ENCODE measurements at regions not wholly inside any gene's neighbourhood (a gene's known extent, or its start where the extent isn't known, plus 50 kb on each side); places are given as distances from the start of the nearest gene placed in this dataset.

DNA sequence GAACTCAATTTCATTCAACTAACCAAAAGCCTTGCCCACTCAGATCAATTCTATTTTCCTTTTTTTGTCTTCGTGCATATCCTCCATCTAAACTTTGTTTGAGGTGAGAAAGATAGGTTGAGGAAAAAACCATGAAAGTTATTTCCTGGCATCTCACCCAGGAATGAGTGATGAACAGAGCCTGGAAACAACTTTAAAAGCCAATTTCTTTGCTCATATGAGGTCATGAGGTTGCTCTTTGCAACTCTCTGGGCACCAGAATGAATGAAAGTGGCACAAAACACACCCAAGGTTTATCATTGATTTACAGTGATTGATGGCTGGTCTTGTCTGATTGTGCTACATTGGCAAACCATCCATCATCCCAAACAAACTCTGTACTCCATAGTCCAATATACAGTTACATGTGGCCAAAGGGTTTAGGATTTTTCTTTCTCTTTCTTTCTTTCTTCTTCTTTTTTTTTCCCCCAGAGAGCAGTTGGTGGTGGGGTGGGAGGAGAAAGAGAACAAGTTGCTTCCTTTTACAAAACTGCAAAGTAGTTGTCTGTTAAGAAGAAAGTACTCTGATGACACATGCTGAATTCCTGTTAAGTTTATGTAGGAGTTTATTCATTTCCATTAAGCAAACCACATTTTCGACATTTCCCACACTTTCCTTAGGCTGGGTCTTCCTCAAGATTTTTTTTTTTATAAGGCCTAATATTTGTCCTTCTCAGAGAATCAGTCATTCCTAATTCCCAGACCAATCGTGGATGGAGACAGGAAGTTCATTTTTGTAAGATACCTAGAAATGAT, 575.9 kb upstream of the ZEB2 start:
- no peak for DNase-seq (ENCODE audit: extremely low read depth, low read depth, low spot score)

DNA sequence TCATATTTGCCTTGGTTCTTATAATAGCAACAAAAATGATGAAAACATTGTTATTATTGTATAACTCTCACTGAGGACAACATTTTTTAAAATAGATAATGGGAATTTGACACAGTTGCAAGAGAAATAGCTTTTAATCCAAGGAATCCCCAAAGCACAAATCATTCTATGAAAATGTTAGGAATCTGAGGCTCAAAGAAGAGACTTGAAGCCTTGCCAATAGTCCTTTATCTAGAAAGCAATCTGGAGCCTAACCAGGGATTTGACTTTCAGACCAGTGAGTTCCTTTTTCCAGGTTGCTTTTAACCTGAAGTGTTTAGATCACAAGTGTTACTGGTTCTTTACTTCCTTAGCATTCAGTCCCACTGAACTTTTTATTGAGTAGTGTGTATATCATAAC, 574.5 kb upstream of the ZEB2 start:
- DNase-seq (ENCODE audit: extremely low read depth, low read depth, low spot score): no peak

DNA sequence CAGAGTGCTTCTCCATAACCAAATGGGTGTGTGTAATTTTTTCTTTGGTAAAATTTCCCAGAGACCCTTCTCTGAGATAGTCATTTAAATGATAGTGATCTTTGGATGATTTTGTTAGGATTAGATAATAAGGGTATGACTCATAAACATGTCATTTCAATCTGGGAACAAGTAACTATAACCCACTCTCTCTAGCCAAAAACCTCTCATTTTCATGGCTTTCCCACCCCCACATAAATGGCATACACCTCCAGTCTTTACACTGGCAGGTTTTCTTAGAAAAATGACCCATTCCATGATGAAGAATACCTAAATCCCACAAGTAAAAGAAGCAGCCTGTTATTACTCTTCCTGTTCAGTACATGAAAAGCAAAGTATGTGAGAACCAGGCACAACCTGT, 572.0 kb upstream of the ZEB2 start:
- DNase-seq (ENCODE audit: extremely low read depth, low read depth, low spot score): no peak

DNA sequence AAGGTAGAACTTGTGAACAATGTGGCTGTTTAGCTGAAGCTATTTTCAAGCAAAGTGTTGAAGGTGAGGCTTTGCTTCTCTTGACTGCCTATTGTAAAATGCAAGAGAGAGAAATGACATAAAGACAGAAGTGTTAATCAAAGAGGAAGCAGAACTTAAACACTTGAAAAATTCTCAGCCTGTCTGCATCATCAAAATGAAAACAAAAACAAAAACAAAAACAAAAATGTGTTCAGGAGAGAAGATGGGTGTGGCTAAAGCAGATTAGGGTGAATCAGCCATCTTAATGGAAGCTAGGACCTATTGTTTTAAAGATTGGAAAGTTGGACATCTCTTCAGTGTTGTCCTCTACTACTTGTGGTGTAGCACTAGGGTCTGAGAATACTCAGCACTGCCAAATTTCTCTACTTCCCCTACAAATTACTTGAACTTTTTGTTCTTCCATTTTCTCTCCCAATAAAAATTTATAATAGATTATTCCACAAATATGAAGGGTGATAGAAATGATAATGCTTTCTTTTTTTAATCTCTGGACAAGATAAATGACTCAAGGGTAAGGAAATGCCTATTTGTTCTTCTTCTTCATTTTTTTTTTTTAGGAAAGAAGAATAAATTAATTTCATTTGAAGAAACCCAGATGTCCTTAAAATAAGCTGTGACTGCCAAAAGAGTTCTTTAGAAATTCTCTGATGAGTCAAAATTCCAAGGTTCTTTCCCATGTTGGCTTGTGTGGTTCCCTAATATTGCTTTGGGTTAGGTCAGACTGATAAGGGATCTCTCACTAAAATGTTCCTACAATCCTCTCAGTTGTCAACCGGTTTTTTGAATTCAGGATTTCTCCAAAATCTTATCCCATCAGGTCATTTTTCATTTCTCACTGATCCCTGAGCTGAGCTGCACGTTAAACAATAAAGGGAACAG, 571.2 kb upstream of the ZEB2 start:
- DNase-seq (ENCODE audit: extremely low read depth, low read depth, low spot score): no peak

DNA sequence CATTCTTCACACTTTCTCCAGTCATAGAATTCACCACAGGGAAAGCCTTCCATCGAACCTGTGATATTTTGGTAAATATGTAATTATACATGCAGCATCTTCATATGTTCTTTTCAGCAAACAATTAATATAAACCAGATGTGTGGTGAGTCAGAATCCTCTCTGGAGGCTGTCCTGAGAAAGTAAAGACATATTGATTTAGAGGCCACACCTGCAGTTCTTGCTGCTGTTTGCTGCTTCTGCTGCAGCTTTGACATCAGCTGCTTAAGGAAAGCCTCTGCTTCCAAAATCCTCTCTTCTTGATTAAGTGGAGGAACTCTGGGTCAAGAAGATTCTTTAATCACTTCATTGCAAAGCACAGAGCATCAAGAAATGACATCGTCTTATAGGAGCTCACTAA, 568.8 kb upstream of the ZEB2 start:
- DNase-seq (ENCODE audit: extremely low read depth, low read depth, low spot score): no peak

DNA sequence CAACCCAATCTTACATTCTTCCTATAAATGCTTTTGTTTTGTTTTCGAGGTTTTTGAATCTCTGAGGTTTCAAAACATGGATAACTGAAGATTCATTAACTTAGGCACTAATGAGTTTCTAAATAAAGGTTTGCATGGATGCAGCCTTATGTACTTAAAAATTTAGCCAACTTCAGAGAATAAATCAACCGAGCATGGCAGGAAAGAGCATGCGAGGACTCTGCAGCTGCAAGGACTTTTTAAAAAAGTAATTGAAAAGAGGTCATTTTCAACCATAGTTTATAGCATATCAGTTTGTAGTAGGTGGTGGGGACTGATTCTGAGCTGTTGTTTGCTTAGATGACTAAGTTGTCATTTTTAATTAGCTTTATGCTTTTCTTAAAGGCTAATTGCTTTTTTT, 567.0 kb upstream of the ZEB2 start:
- DNase-seq (ENCODE audit: extremely low read depth, low read depth, low spot score): no peak

DNA sequence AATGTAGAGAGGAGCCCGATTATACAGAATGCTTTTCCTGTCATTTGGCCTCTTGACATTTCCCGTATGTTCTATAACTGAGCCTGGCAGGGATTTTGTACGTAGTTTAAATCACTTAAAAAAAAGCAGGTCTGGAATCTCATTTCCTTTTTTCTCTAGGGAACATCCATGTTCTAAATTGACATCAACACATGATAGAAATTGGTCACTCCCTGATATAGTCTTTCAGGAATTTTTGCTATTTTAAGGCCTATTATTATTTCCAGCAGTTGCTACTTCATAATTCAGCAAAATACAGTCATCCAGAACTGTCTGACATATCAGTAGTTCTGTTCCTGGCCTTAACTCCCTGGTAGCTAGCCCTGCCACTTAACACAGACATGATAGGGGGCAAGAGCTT, 565.7 kb upstream of the ZEB2 start:
- no peak for DNase-seq (ENCODE audit: extremely low read depth, low read depth, low spot score)

DNA sequence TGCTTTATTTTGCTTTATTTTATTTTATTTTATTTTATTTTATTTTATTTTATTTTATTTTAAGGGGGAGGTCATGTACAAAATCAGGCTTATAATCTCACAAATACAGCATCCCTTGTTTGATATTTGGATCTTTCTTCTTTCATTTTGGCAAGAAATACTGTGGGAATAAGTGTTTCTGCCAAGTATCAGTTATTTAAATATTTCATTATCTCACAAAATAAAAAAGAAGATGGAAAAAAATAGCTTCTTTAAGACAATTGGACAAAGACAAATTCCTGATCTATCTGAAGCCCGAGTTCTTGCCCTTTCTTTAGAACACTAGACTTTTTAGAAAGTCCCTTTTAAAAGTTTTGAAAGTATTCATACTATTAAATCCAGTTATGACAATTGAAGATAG, 560.5 kb upstream of the ZEB2 start:
- no peak for DNase-seq (ENCODE audit: extremely low read depth, low read depth, low spot score)

DNA sequence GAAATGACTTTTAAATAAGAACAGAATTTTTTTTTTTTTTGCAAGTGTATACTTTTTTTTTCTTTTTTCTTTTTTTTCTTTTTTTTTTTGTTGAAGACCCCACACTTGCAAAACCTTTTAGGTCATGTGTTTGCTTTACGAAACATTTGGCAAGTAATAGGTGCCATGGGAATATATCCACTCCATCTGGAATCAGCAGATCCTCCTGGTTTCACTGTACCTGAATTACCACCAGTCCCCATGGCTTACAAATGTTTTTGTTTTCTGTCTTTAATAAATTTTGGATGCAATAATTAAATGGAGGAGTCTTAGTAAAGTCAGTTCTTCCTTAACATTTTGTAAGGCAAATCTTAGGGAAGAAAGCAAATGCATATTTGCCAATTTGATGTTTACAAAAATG, 559.7 kb upstream of the ZEB2 start:
- DNase-seq (ENCODE audit: extremely low read depth, low read depth, low spot score): no peak

DNA sequence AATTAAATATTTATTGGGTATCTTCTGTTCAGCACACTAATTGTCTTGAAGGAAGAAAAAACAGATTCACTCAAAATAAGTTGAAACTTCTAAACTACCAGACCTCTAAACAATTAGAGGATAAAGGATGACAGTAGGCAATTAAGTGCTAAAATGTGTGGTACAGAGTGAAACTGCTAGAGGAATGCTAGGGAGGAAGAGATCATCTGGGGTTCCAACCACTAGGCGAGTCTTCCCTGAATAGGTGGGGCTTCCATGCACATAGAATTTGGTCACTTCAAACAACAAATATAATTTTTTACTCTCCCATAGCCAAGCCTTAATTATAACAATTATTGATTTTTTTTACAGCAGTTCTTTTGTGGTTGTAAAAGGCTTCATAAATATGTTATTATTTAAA, 559.0 kb upstream of the ZEB2 start:
- no peak for DNase-seq (ENCODE audit: extremely low read depth, low read depth, low spot score)

DNA sequence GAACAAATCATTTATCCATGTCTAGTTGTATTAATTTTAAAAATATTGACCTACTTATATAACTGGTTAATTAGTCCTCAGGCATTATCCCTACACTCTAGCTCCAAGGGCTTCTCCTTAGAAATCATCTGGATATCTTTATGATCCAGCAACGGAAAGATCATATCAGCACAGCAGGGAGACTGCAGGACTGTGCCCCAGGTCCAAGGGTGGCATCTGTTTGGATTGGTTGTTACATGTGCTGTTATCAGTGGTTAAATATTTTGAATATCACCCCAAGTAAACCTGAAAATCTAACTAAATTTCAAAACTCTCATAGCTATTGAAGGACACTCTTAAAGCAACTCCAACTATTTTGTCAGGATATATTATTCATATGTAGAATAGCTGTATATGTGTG, 556.2 kb upstream of the ZEB2 start:
- DNase-seq (ENCODE audit: extremely low read depth, low read depth, low spot score): no peak

DNA sequence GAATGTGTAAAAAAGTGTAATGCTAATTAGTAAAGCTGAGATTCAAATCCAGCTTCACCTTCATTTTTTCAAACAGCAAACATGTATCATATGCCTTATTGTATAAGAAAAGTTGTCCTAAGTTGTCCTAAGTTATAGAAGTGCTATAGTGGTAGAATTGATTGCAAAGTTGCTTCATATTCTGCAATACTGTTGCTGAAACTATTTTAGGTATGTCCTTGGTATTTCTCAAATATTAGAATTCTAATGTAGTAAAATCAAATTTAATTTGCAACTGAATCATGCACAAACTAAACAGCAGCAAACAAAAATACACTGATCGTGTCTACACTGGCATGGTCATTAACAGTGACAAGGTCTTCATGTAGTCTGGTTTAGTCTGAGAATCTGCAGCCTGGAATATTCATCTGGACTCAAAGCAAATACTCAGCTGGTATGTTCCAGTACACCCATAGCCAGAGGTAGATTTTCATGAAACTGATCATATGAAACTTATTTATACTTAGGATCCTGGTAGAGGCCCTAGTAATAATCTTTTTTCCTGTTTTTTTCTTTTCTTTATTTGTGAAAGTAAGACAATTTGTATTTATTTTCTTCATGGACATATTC, 555.6 kb upstream of the ZEB2 start:
- DNase-seq (ENCODE audit: extremely low read depth, low read depth, low spot score): no peak

DNA sequence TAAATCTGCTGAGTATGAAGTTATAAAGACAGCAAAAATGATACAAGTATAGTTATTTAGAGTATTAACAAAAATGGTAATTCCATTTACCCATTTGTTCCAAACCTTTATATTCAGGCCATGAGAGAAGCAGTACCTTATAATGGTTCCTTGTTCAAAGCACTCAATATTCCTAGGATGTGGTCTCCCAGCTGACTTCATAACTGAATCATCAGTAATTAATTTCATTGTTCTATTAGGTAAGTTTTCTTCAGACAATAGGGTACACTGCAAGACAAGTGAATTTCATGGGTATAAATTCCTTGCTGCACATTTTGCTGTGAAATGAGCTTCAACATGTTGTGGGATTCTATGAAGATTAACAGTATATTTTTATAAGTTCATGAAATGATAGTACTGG, 550.8 kb upstream of the ZEB2 start:
- DNase-seq (ENCODE audit: extremely low read depth, low read depth, low spot score): no peak

DNA sequence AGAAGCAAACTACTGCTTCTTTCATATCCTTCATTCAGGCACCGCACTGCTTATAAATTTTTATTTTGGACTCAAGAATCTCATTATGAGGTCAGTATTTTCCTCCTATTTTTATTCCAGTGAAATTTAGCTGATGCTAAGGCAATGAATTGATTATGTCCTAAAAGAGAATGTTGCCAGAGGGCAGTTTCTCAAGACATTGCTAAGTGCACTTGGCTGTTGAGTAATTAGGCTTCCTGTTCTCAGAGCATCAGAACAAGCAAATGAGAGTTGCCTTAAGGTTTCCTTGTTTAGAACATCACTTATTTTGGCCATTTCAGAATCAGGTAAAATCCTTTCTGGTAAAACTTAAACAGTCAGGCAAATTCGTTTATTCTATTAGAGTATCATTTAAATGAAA, 548.6 kb upstream of the ZEB2 start:
- DNase-seq (ENCODE audit: extremely low read depth, low read depth, low spot score): no peak

DNA sequence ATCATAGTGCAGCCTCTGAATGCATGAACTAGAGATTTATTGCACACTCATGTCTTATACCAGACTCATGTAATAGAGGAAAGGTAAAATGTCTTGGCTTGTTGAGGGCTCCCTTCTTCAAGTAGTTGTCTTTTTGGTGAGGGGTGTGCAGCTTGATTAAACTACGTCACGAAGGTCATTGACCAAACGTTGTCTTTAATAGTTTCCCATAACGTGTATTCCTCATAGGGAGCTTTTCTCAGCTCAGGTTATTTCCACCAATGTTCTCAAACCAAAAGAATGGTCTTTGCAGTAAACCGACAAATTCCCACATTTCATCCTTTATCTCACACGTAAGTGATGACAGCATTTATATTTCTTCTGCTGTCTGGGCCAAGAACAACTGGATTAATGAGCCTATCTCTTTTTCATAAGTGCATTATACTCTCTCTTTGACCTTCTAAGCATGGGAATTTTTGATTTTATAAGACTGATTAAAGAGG, 547.7 kb upstream of the ZEB2 start:
- no peak for DNase-seq (ENCODE audit: extremely low read depth, low read depth, low spot score)

DNA sequence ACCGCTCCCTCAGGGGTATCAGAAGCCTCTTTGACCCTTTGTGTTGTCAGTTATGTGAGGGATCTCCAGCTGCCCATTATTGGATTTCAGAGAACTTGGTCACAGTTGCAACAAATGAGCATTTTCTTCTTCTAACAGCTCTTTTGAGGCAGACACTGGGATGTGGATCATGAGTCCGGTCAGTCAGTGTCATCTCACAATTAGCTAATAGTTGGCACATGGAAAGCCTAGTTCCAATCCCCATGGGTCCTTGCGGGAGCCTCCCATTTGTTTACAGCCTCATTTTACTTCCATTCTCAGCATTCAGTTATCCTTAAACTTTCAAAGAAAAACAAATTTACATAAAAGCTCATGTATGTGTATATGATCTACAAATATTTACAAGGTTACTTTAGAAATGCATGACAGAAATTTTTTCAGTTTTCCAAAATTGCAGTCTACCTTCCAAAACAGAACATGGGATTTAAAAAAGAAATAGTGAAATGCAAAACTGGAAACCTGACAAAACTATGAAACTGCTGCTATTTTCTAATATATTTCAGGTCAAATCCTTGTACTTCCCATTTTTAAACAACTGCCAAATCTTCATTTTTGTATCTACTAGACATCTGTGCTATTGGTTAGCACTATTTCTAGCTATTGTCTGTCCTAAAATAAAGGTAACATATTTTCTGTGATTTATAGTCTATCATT, 547.1 kb upstream of the ZEB2 start:
- DNase-seq (ENCODE audit: extremely low read depth, low read depth, low spot score): no peak

DNA sequence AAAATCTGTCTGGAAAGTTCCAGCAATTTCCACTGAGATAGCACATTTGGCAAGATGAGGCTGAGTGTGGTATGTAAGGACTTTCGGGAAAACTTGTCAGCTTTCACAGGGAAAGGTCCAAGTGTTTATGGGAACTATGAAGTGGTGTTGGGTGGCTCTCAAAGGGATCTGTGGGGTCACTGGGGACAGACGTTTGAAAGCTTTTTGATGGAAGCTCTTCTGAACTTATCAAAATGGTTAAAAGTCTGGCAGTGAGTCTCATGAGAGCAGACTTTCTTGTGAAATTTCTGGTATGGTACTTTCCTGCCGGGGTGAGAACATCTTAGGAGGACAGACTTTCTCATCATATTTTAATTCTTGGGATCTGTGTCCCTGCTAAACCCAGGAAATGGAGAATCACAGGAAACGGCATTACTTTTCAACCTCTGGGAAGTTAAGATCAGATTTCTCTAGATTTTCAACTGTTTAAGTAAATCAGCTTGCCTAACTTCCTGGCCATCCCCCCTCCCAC, 546.3 kb upstream of the ZEB2 start:
- no peak for DNase-seq (ENCODE audit: extremely low read depth, low read depth, low spot score)

DNA sequence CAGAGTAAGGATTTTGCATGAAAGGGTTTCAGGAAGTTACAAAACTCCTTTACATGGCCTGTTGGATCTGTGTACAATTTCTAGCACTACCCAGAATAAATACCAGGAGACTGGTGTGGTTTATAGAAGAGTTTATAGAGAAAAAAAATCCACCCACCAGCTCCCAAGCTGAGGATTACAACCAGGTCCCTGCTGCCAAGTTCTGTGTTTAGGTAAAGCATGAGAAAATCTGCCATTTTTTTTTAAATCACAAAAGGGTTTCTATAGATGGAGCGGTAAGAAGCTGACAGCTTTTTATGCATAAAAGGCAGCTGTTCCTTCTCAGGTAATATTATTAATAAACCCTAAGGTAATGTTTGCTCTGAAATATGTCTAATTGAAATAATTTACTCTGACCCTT, 545.4 kb upstream of the ZEB2 start:
- no peak for DNase-seq (ENCODE audit: extremely low read depth, low read depth, low spot score)

DNA sequence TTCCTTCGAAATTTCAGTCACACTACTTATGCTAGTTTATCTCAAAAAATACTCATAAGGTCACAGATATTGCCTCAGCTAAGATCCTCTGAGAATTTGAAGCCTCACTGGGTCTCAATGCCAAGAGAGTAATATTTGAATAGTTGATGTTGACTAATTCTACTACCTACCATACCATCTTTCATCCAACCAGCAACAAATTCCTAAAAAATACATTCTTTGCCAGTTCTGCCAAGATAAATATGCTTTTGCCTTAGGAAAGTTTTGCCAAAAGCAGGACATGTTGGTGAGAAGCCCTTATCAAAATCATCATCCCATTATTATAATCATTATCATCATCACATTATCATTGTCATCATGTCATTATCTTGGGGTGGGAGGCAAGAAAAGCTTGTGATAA, 544.6 kb upstream of the ZEB2 start:
- DNase-seq (ENCODE audit: extremely low read depth, low read depth, low spot score): no peak

DNA sequence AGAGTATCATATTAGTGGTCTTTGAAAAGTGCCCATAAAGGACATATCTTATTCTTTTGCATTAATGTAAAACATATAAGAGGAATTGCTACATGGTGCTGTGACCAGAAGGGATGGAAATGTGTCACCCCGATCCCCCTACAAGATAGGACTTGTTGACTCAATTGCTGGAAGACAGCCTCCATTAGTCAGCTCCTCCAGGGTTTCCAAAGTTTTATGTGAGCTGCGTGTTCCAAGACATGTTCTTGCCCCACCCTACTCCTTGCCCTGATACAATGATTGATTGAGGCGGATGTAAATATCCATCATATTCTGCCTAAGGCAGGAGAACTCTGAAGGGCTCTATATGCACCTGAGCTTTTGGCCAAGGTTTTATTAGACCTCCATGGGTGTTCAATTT, 541.0 kb upstream of the ZEB2 start:
- DNase-seq (ENCODE audit: extremely low read depth, low read depth, low spot score): no peak

DNA sequence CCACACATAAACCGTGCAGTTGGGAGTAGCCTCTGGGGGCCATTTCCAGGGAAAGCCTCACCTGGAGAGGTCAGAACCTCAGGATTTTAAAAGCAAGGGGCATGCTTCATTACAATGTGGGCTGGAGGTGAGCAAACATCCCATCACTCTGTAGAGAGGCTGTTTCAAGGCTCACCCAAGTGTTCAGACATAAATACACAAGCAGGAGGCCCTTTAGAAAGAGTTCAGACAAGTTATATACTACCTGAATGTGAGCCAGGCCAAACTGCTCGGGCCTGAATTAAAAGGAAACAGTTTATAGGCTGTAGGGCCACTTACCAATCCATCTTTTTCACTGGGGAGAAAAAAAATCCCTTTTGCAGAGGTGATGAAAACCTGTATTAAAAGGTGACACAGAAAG, 540.0 kb upstream of the ZEB2 start:
- DNase-seq (ENCODE audit: extremely low read depth, low read depth, low spot score): no peak

Data from glomerular endothelial cell (primary cell).